GM23338 (cell line): ENCODE measurements at regions not wholly inside any gene's neighbourhood (a gene's known extent, or its start where the extent isn't known, plus 50 kb on each side); places are given as distances from the start of the nearest gene placed in this dataset.

Experiments used
- ATAC-seq: fragments of 200-7000 bp; cut with Tn5 transposase; 3 replicates; pipeline ENCODE4 v1.9.1; 2020
- DNase-seq: peaks from one replicate; pipeline ENCODE4 v3.0.0-alpha.2; 2015; ENCODE audit warnings: low spot score
- H2AFZ ChIP-seq: fragments of 200-600 bp; sonication (generic); 2 replicates; pipeline ENCODE4 v1.8.0; 2016; ENCODE audit warnings: antibody characterized with exemption, mild to moderate bottlenecking, moderate library complexity
- H3F3A ChIP-seq: fragments of 200-600 bp; sonication (generic); replicated peaks from 2 replicates; pipeline ENCODE4 v1.8.0; 2017; ENCODE audit warnings: antibody characterized with exemption, mixed run types, low read depth
- H3K27ac ChIP-seq: fragments of 200-600 bp; sonication (generic); 2 replicates; pipeline ENCODE4 v1.6.1; 2016; ENCODE audit warnings: low read depth
- H3K27me3 ChIP-seq: fragments of 200-600 bp; sonication (generic); 2 replicates; pipeline ENCODE4 v1.8.0; 2016; ENCODE audit warnings: mild to moderate bottlenecking, mixed run types, moderate library complexity; ENCODE audit not compliant: insufficient read depth
- H3K36me3 ChIP-seq: fragments of 200-600 bp; sonication (generic); 2 replicates; pipeline ENCODE4 v1.8.0; 2016; ENCODE audit warnings: mild to moderate bottlenecking; ENCODE audit not compliant: insufficient read depth
- H3K4me1 ChIP-seq: fragments of 200-600 bp; sonication (generic); 2 replicates; pipeline ENCODE4 v1.8.0; 2016; ENCODE audit warnings: mild to moderate bottlenecking, moderate library complexity; ENCODE audit not compliant: insufficient read depth
- H3K4me2 ChIP-seq: fragments of 200-600 bp; sonication (generic); 2 replicates; pipeline ENCODE4 v1.7.1; 2017; ENCODE audit warnings: mixed run types
- H3K4me3 ChIP-seq: fragments of 200-600 bp; sonication (generic); 2 replicates; pipeline ENCODE4 v1.6.1; 2016; ENCODE audit warnings: mixed run types
- H3K79me2 ChIP-seq: fragments of 200-600 bp; sonication (generic); replicated peaks from 2 replicates; pipeline ENCODE4 v1.8.0; 2017; ENCODE audit warnings: mild to moderate bottlenecking; ENCODE audit not compliant: insufficient read depth
- H3K9me2 ChIP-seq: fragments of 200-600 bp; sonication (generic); 2 replicates; pipeline ENCODE4 v1.8.0; 2017; ENCODE audit not compliant: insufficient read depth
- H4K20me1 ChIP-seq: fragments of 200-600 bp; sonication (generic); replicated peaks from 2 replicates; pipeline ENCODE4 v1.8.0; 2017; ENCODE audit warnings: mild to moderate bottlenecking; ENCODE audit not compliant: insufficient read depth
- H3K27ac Mint-ChIP-seq: 2 replicates; pipeline ENCODE4 v1.8.0; 2020; ENCODE audit warnings: inconsistent platforms, mild to moderate bottlenecking, moderate library complexity, mixed read lengths
- H3K27me3 Mint-ChIP-seq: 3 replicates; pipeline ENCODE4 v1.8.0; 2022; ENCODE audit warnings: low read depth, mild to moderate bottlenecking, moderate library complexity, mixed read lengths, inconsistent platforms; ENCODE audit not compliant: insufficient read depth, poor library complexity
- H3K36me3 Mint-ChIP-seq: 3 replicates; pipeline ENCODE4 v1.8.0; 2021; ENCODE audit warnings: low read depth, mild to moderate bottlenecking, inconsistent platforms, moderate library complexity, mixed read lengths
- H3K4me1 Mint-ChIP-seq: 3 replicates; pipeline ENCODE4 v1.8.0; 2020; ENCODE audit warnings: mild to moderate bottlenecking, inconsistent platforms, mixed read lengths
- H3K4me3 Mint-ChIP-seq: 3 replicates; pipeline ENCODE4 v1.8.0; 2021; ENCODE audit warnings: moderate library complexity, mild to moderate bottlenecking, inconsistent platforms, mixed read lengths
- H3K9me3 Mint-ChIP-seq: 3 replicates; pipeline ENCODE4 v1.8.0; 2020; ENCODE audit warnings: moderate library complexity, mild to moderate bottlenecking, inconsistent platforms, mixed read lengths
- CREB1 ChIP-seq: fragments of 250-450 bp; sonication (Bioruptor Pico); IDR thresholded peaks from 2 replicates; pipeline ENCODE4 v1.5.0; 2020; ENCODE audit warnings: low read depth, mild to moderate bottlenecking, moderate library complexity
- EZH2 ChIP-seq: fragments of 200-600 bp; sonication (generic); IDR thresholded peaks from one replicate; pipeline ENCODE4 v1.8.0; 2017; ENCODE audit warnings: antibody characterized with exemption, mild to moderate bottlenecking, low read depth; ENCODE audit not compliant: unreplicated experiment
- NANOG ChIP-seq: IDR thresholded peaks from 2 replicates; pipeline ENCODE4 v1.6.1; 2016; ENCODE audit warnings: antibody characterized with exemption, borderline replicate concordance
- ZNF114 ChIP-seq: fragments of 250-450 bp; sonication (Bioruptor Pico); IDR thresholded peaks from 2 replicates; pipeline ENCODE4 v1.5.0; 2020; ENCODE audit warnings: mild to moderate bottlenecking, moderate library complexity
- TF ChIP-seq, protein P1 (sequence below): IDR thresholded peaks from 2 replicates; pipeline ENCODE4 v1.6.1; 2016; ENCODE audit warnings: antibody characterized with exemption
- TF ChIP-seq, protein P2 (sequence below), 2 experiments: fragments of 200-600 bp in 1 of 2; sonication (generic) in 1 of 2; conservative IDR thresholded peaks; 2 replicates each; pipeline versions ENCODE4 v1.5.1 to v1.6.1; 2016 to 2017; ENCODE audit warnings: antibody characterized with exemption in 2 of 2, low read depth in 2 of 2, mild to moderate bottlenecking in 2 of 2, moderate library complexity in 1 of 2
- TF ChIP-seq, protein P3 (sequence below): IDR thresholded peaks from one replicate; pipeline ENCODE4 v1.6.1; 2018; ENCODE audit warnings: antibody characterized with exemption; ENCODE audit not compliant: unreplicated experiment

DNA sequence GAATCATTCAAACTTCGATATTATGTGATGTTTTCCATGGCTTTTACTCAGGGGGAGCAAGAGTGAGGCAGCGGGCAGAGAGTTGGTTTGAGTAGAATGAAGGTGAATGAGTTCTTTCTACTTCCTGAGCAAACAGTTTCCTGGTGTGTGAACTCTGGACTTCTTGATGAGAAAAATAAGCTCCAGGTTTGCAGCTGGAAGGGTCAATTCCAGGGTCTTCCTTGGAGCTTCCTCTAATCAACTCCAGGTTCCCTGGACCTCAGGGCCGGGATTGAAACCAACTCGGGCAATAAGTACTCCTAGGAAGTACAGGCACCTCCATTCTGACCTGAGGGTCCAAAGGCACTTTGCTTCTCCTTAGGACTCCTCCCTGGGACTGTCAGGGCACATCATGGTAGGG, 243.6 kb upstream of the ONECUT1 start:
- no peaks in the 10 kb centered on the region for H3K79me2 ChIP-seq
- no peak overlapping the region for H3K4me2 ChIP-seq
- H3K36me3 Mint-ChIP-seq, result no peaks in the 10 kb centered on the region
- no peak overlapping the region for H3K4me3 Mint-ChIP-seq
- H3K27me3 Mint-ChIP-seq, result no peaks in the 10 kb centered on the region
- H3K4me1 ChIP-seq, result no peaks in the 10 kb centered on the region
- H3K9me3 Mint-ChIP-seq, result no peaks in the 10 kb centered on the region
- H3K27me3 ChIP-seq, result no peaks in the 10 kb centered on the region
- TF ChIP-seq, protein P1, sequence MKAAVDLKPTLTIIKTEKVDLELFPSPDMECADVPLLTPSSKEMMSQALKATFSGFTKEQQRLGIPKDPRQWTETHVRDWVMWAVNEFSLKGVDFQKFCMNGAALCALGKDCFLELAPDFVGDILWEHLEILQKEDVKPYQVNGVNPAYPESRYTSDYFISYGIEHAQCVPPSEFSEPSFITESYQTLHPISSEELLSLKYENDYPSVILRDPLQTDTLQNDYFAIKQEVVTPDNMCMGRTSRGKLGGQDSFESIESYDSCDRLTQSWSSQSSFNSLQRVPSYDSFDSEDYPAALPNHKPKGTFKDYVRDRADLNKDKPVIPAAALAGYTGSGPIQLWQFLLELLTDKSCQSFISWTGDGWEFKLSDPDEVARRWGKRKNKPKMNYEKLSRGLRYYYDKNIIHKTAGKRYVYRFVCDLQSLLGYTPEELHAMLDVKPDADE, result no peak
- TF ChIP-seq, protein P2, sequence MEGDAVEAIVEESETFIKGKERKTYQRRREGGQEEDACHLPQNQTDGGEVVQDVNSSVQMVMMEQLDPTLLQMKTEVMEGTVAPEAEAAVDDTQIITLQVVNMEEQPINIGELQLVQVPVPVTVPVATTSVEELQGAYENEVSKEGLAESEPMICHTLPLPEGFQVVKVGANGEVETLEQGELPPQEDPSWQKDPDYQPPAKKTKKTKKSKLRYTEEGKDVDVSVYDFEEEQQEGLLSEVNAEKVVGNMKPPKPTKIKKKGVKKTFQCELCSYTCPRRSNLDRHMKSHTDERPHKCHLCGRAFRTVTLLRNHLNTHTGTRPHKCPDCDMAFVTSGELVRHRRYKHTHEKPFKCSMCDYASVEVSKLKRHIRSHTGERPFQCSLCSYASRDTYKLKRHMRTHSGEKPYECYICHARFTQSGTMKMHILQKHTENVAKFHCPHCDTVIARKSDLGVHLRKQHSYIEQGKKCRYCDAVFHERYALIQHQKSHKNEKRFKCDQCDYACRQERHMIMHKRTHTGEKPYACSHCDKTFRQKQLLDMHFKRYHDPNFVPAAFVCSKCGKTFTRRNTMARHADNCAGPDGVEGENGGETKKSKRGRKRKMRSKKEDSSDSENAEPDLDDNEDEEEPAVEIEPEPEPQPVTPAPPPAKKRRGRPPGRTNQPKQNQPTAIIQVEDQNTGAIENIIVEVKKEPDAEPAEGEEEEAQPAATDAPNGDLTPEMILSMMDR (conservative IDR thresholded peaks at IDR 0.05; ENCODE audit: low read depth in 2 of 2), result no peak
- no peaks in the 10 kb centered on the region for H3K36me3 ChIP-seq
- H3K4me3 ChIP-seq, result no peak overlapping the region
- H3K27ac ChIP-seq, result no peak overlapping the region
- no peak overlapping the region for H2AFZ ChIP-seq
- peaks cover 6% of the 10 kb centered on the region; the same call in 2 of the 3 replicates for H3K4me1 Mint-ChIP-seq
- DNase-seq, result no peak
- H3F3A ChIP-seq, result no peaks in the 10 kb centered on the region
- H3K9me2 ChIP-seq, result no peaks in the 10 kb centered on the region
- H4K20me1 ChIP-seq, result no peaks in the 10 kb centered on the region
- H3K27ac Mint-ChIP-seq, result no peak overlapping the region
- no peak for ATAC-seq

DNA sequence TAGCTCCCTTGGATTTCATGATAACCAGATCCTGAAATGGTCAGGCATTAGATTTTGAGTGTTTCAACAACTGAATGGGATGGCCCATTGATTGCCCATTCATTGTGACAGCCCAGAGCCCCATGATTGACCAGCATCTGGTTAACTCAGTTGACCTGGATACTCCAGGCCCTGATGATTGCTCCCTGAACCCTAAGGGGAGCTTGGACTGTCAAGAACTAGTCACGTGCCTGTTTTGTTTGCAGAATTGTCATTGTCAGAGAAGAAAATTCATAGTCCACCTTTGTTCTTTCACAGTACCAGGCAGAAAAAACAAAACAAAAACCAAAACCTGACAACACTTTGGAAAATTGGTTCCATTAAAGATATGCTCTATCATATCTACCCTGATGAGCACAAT, 241.3 kb upstream of the ONECUT1 start:
- Histone ChIP-seq H2AFZ (no peak overlapping the region), H3K4me3 (no peak overlapping the region), H3K27ac (no peak overlapping the region), H3K4me1 (no peaks in the 10 kb centered on the region), H3K27me3 (no peaks in the 10 kb centered on the region), H3K36me3 (no peaks in the 10 kb centered on the region), H3K79me2 (no peaks in the 10 kb centered on the region), H4K20me1 (no peaks in the 10 kb centered on the region), H3F3A (no peaks in the 10 kb centered on the region), H3K4me2 (no peak overlapping the region), H3K9me2 (no peaks in the 10 kb centered on the region)
- no peak for TF ChIP-seq NANOG
- TF ChIP-seq, protein P2 (conservative IDR thresholded peaks at IDR 0.05; ENCODE audit: low read depth in 2 of 2), result no peak
- no peak for TF ChIP-seq EZH2
- TF ChIP-seq CREB1 (CRISPR knock-in tag), result no peak
- no peak for TF ChIP-seq ZNF114
- TF ChIP-seq, protein P3, sequence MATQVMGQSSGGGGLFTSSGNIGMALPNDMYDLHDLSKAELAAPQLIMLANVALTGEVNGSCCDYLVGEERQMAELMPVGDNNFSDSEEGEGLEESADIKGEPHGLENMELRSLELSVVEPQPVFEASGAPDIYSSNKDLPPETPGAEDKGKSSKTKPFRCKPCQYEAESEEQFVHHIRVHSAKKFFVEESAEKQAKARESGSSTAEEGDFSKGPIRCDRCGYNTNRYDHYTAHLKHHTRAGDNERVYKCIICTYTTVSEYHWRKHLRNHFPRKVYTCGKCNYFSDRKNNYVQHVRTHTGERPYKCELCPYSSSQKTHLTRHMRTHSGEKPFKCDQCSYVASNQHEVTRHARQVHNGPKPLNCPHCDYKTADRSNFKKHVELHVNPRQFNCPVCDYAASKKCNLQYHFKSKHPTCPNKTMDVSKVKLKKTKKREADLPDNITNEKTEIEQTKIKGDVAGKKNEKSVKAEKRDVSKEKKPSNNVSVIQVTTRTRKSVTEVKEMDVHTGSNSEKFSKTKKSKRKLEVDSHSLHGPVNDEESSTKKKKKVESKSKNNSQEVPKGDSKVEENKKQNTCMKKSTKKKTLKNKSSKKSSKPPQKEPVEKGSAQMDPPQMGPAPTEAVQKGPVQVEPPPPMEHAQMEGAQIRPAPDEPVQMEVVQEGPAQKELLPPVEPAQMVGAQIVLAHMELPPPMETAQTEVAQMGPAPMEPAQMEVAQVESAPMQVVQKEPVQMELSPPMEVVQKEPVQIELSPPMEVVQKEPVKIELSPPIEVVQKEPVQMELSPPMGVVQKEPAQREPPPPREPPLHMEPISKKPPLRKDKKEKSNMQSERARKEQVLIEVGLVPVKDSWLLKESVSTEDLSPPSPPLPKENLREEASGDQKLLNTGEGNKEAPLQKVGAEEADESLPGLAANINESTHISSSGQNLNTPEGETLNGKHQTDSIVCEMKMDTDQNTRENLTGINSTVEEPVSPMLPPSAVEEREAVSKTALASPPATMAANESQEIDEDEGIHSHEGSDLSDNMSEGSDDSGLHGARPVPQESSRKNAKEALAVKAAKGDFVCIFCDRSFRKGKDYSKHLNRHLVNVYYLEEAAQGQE, result no peak
- Mint-ChIP-seq H3K4me1 (no peaks in the 10 kb centered on the region), H3K27ac (no peak overlapping the region), H3K36me3 (no peaks in the 10 kb centered on the region), H3K9me3 (no peaks in the 10 kb centered on the region), H3K27me3 (no peaks in the 10 kb centered on the region), H3K4me3 (no peak overlapping the region)
- ATAC-seq (no peak), DNase-seq (no peak)
